ENCODE measurements at regions not wholly inside any gene's neighbourhood (a gene's known extent, or its start where the extent isn't known, plus 50 kb on each side); places are given as distances from the start of the nearest gene placed in this dataset.

DNA sequence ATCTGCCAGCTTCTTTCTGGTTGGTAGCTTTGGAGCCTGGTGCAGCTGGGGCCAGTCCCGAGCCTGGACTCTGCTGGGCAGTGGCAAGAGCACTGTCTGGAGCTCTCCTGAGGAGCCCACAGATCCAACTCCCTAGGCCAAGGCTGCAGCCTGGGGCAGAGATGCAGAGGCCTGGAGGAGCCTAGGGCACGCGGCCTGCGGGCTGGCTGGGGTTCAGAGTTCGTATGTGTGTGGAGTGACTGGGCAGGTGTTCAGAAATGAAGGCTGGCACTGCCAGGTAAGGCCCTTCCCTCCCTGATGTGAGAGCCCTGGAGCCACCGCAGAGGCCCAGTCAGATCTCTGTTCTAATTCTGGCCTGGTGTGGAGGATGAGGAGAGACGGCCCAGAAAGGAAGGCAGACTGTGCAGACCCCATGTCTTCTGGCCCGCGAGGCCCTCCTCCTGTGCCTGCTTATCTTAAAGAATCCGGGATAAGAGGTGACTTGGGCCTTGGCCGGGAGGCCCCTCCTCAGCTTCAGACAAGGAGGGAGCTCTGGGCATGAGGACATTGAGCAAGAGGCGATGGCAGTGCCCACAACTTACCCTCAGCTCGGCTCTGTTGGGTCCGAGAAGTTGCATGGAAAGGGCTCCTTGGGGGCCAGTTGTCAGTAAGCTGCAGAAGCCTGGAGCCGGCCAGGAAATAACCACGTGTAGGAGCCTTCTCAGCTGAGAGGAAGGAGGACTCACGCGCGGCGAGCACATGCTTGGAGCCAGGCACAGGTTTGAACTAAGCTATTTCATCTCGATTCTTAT is 62.2 kb upstream of the B3GAT1 start:
- TF ChIP-seq, protein P1, sequence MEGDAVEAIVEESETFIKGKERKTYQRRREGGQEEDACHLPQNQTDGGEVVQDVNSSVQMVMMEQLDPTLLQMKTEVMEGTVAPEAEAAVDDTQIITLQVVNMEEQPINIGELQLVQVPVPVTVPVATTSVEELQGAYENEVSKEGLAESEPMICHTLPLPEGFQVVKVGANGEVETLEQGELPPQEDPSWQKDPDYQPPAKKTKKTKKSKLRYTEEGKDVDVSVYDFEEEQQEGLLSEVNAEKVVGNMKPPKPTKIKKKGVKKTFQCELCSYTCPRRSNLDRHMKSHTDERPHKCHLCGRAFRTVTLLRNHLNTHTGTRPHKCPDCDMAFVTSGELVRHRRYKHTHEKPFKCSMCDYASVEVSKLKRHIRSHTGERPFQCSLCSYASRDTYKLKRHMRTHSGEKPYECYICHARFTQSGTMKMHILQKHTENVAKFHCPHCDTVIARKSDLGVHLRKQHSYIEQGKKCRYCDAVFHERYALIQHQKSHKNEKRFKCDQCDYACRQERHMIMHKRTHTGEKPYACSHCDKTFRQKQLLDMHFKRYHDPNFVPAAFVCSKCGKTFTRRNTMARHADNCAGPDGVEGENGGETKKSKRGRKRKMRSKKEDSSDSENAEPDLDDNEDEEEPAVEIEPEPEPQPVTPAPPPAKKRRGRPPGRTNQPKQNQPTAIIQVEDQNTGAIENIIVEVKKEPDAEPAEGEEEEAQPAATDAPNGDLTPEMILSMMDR (IDR thresholded peaks at IDR 0.05; ENCODE audit: insufficient read depth, low read depth, low read length) = no peak
- ChIA-PET CTCF (no interaction called here), POLR2A (no interaction called here)
- DNase-seq (ENCODE audit: low read depth) = no peak
- no peak overlapping the region for H3K4me3 ChIP-seq (ENCODE audit: low read depth, low read length)
- H3K36me3 ChIP-seq (ENCODE audit: control insufficient read depth, insufficient read depth, low read length) = no peaks in the 10 kb centered on the region
- H3K27me3 ChIP-seq (ENCODE audit: control insufficient read depth, insufficient read depth, low read length) = no peaks in the 10 kb centered on the region

GRCh38 chr11:134471716-134472455 is 59.8 kb upstream of the B3GAT1 start:
- no peak for DNase-seq (ENCODE audit: low read depth)
- POLR2A ChIA-PET = no interaction called here
- TF ChIP-seq, protein P1 (IDR thresholded peaks at IDR 0.05; ENCODE audit: insufficient read depth, low read depth, low read length) = no peak
- Histone ChIP-seq H3K36me3 (ENCODE audit: control insufficient read depth, insufficient read depth, low read length) (no peaks in the 10 kb centered on the region), H3K27me3 (ENCODE audit: control insufficient read depth, insufficient read depth, low read length) (no peaks in the 10 kb centered on the region), H3K4me3 (ENCODE audit: low read depth, low read length) (no peak overlapping the region)
- CTCF ChIA-PET = no interaction called here

DNA sequence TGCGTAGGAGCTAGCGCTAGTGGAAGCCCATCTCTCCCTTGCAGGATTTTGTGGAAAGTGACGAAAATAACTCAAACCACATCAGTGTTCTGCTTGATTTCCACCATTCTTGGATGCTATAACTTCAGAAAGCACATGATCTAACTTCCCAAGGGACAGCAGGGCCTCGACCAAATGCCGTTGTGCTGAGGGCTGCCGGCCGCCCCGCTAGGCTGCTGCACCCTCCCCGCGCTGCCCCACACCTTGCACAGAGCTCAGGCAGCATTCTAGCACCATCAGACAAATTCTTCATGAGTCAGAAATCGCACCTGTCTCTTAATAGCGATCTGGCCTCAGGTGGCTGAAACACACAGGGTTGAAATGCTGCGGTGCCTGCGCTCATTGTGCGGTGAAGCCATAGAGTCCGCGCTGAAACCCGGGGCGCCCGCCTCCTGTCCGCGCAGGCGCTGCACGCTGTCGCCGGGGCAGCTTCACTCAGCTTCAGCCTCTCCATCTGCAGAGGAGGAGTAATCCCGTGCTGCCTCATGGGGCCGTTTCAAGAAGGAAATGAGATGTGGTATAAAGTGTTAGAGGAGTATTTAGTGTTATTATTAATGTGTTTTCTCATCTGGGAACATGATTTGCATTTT is 59.2 kb upstream of the B3GAT1 start:
- DNase-seq (ENCODE audit: low read depth) = no peak
- ChIA-PET POLR2A (no interaction called here), CTCF (no interaction called here)
- TF ChIP-seq, protein P1 (IDR thresholded peaks at IDR 0.05; ENCODE audit: insufficient read depth, low read depth, low read length) = no peak
- no peak overlapping the region for H3K4me3 ChIP-seq (ENCODE audit: low read depth, low read length)
- H3K27me3 ChIP-seq (ENCODE audit: control insufficient read depth, insufficient read depth, low read length) = no peaks in the 10 kb centered on the region
- no peaks in the 10 kb centered on the region for H3K36me3 ChIP-seq (ENCODE audit: control insufficient read depth, insufficient read depth, low read length)

- DNase-seq (ENCODE audit: low read depth) = no peak
- no peak overlapping the region for H3K4me3 ChIP-seq (ENCODE audit: low read depth, low read length)
- TF ChIP-seq, protein P1 (IDR thresholded peaks at IDR 0.05; ENCODE audit: insufficient read depth, low read depth, low read length) = no peak
- ChIA-PET CTCF (no interaction called here), POLR2A (no interaction called here)
- H3K36me3 ChIP-seq (ENCODE audit: control insufficient read depth, insufficient read depth, low read length) = no peaks in the 10 kb centered on the region
- H3K27me3 ChIP-seq (ENCODE audit: control insufficient read depth, insufficient read depth, low read length) = no peaks in the 10 kb centered on the region
These were observed 58.2 kb upstream of the B3GAT1 start for GRCh38 chr11:134470238-134470637.

DNA sequence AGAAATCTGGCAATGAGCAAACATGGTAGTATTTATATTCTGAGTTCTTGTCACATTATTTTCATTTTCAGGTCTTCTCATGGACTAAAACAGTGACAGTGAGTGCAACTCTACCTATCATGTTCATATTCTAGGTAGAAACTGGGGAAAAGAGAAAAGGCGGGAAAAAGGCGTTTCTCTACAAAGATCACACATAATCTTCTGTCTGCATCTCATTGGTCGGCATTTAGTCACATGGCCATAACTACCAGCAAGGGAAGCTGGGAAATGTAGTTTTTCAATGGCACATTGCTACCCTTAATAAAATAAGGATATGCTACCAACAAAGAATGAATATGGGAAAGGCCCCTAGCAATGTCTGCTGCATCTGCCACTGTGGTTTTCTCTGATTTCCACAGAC is 57.6 kb upstream of the B3GAT1 start:
- ChIA-PET CTCF (no interaction called here), POLR2A (no interaction called here)
- Histone ChIP-seq H3K4me3 (ENCODE audit: low read depth, low read length) (no peak overlapping the region), H3K27me3 (ENCODE audit: control insufficient read depth, insufficient read depth, low read length) (no peaks in the 10 kb centered on the region), H3K36me3 (ENCODE audit: control insufficient read depth, insufficient read depth, low read length) (no peaks in the 10 kb centered on the region)
- DNase-seq (ENCODE audit: low read depth) = no peak
- TF ChIP-seq, protein P1 (IDR thresholded peaks at IDR 0.05; ENCODE audit: insufficient read depth, low read depth, low read length) = no peak

Measured in BJ (cell line).